Astrocyte of the spinal cord (primary cell): ENCODE measurements at regions not wholly inside any gene's neighbourhood (a gene's known extent, or its start where the extent isn't known, plus 50 kb on each side); places are given as distances from the start of the nearest gene placed in this dataset.

ENCODE experiments used
- DNase-seq: peaks from one replicate; pipeline ENCODE4 v3.0.0; 2011; ENCODE audit warnings: low read depth, low spot score
- H3K4me3 ChIP-seq: 2 replicates; pipeline ENCODE4 v1.5.1; 2011; ENCODE audit warnings: low read depth, mild to moderate bottlenecking, low read length, moderate library complexity
- CTCF ChIP-seq: IDR thresholded peaks from 2 replicates; pipeline ENCODE4 v1.5.1; 2012; ENCODE audit warnings: low read depth, mild to moderate bottlenecking, low read length, inconsistent platforms
- in situ Hi-C: cut with HindIII; loops from 2 replicates; pipeline ENCODE4 v1.10.0; 2017; ENCODE audit warnings: low sequenced_read_pairs

DNA sequence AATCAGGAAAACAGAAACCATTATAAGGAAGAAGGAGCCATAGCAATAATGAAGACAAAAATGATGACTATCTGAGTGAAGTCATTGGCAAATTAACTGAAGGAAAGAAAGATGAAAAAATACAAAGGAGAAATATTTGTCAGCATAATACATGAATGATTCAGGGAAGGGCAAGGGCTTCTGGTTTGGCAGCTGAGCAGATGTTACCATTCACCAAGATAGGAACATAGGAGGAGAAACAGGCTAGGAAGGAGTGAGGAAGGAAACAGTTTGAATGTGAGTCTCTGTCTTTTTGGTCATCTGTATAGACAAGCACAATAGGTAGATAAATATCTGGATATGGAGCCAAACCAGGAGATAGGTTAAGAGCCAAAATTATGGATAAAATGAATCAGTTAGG is 296.0 kb downstream of the ISL1 start:
- DNase-seq: no peak
- H3K4me3 ChIP-seq: no peak overlapping the region
- in situ Hi-C loops: no loop called here
- TF ChIP-seq CTCF: no peak

DNA sequence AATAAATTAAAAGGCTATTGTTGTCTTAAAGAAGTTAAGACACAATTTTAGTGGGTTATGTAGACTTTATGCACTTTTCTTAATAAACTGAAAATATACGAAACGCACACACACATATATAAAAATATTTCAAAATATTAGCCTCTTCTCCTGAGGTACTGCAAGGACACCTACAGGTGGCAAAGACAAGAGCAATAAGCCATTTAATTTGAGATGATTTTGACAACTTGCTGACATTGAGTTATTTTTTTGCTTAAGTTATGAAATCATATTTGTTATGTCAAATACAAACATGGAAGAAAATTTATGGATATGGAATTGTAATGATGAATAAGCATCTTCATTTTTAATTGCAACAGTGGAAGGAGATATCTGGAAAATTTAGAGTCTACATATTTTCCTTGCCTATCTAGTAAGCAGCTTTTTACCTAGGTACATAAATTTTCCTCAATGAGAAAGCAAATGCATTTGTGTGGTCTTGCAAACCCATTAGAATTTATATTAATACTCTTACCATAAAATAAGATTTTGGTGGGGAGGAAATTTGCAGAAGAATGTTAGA is 301.6 kb downstream of the ISL1 start:
- no peak overlapping the region for H3K4me3 ChIP-seq
- peak; percentile 5 for TF ChIP-seq CTCF
- no peak for DNase-seq
- in situ Hi-C loops: no loop called here

- in situ Hi-C loops: no loop called here
- DNase-seq: no peak
- TF ChIP-seq CTCF: no peak
- H3K4me3 ChIP-seq: no peak overlapping the region
Measured at GRCh38 chr5:51685419-51685818, 302.2 kb downstream of the ISL1 start.

DNA sequence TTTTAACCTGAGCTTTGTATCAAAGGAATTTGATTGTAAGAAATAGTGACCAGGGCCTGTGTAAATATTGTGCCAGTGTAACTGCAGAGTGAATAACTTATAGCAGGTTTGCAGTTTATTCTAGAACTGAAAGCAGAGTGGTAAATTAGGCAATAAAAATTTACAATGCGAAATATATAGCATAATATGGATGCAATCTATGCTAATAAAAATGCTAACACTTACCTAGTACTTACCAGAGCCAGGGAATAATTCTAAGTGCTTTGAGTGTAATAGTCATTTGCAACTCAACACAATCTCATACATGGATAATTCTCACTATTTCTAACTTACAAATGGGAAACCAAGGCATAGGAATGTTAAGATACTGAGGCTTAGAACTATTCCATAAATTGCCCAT is 303.4 kb downstream of the ISL1 start:
- H3K4me3 ChIP-seq: no peak overlapping the region
- DNase-seq: no peak
- no peak for TF ChIP-seq CTCF
- in situ Hi-C loops: no loop called here

DNA sequence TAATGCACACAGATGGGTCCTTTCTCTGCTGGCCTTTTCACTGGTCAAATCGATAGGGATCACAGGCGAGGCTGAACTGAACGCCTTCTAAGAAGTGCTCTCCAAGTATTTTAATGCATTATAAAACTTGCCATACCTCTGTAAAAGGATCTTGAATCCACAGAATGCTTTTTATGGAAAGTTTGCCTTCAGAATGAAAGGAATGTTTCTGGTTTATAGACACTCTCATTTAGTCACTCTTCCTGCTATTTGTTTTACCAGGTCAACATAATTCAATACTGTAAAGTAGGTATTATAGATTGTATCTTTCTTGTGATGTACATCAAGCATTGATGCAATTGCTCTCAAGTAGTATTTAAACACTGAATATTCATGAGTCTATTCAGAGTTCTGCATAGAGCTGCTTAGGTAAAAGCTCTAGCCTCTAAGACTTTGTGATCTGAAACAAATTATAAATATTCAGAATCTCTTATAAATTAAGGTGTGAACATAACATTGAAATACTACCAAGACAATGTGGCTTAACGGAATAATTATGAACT is 308.4 kb downstream of the ISL1 start:
- H3K4me3 ChIP-seq: no peak overlapping the region
- no peak for TF ChIP-seq CTCF
- in situ Hi-C loops: no loop called here
- DNase-seq: no peak

DNA sequence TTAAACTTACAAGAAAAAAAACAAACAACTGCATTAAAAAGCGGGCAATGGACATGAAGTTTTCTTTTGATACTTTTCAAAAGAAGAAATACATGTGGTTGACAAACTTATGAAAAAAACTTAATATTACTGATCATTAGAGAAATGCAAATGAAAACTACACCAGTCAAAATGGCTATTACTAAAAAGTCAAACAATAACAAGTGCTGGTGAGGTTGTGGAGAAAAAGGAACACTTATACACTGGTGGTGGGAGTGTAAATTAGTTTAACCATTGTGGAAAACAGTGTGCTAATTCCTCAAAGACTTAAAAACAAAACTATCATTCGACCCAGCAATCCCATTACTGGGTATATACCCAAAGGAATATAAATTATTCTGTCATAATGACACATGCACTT is 311.6 kb downstream of the ISL1 start:
- no peak for TF ChIP-seq CTCF
- no peak for DNase-seq
- in situ Hi-C loops: no loop called here
- no peak overlapping the region for H3K4me3 ChIP-seq
